A549 (cell line): ENCODE measurements at regions not wholly inside any gene's neighbourhood (a gene's known extent, or its start where the extent isn't known, plus 50 kb on each side); places are given as distances from the start of the nearest gene placed in this dataset.

Experiments
- ATAC-seq, 2 experiments: fragments of 200-7000 bp in 1 of 2; fragments of >200 bp in 1 of 2; cut with Nextera tagmentation in 1 of 2; cut with Tn5 transposase in 1 of 2; 3 replicates each; pipeline versions ENCODE4 v1.8.0 to v1.9.1; 2018 to 2020; ENCODE audit warnings: mild to moderate bottlenecking in 1 of 2, moderate library complexity in 1 of 2
- CTCF ChIA-PET: fragments of 300-600 bp; sonication (Branson Sonifier 250); formaldehyde crosslinking; extraction: SDS; loops from one replicate; lab custom pipeline; 2021; ENCODE audit warnings: antibody characterized with exemption, inconsistent platforms; lab: Yijun Ruan, JAX
- POLR2A ChIA-PET: fragments of 350-600 bp; formaldehyde crosslinking; extraction: SDS; loops from one replicate; lab custom pipeline; 2021; ENCODE audit warnings: antibody characterized with exemption, inconsistent platforms; lab: Yijun Ruan, JAX
- DNase-seq, 2 experiments: peaks; one replicate each; pipeline versions ENCODE4 v3.0.0 to v3.0.0-alpha.2; 2011 to 2016; ENCODE audit warnings: low read depth in 1 of 2, low spot score in 1 of 2
- FAIRE-seq: peaks from 2 replicates; lab custom pipeline; 2011; peaks lifted over from hg19 to GRCh38; lab: Jason Lieb, UNC
- H3K27ac ChIP-seq, 2 experiments: fragments of >200 bp; sonication (Bioruptor Twin); formaldehyde crosslinking; 3 replicates each; pipeline ENCODE4 v1.5.1; 2016 to 2017
- H3K4me1 ChIP-seq: fragments of >200 bp; sonication (Bioruptor Twin); formaldehyde crosslinking; 3 replicates; pipeline ENCODE4 v1.6.1; 2016
- H3K4me2 ChIP-seq: fragments of >200 bp; sonication (Bioruptor Twin); formaldehyde crosslinking; 3 replicates; pipeline ENCODE4 v1.6.1; 2016
- H3K4me3 ChIP-seq: fragments of >200 bp; sonication (Bioruptor Twin); formaldehyde crosslinking; 3 replicates; pipeline ENCODE4 v1.5.1; 2016
- H3K9me3 ChIP-seq: fragments of >200 bp; sonication (Bioruptor Twin); formaldehyde crosslinking; 3 replicates; pipeline ENCODE4 v1.6.1; 2016
- BCL3 ChIP-seq: fragments of >200 bp; sonication (Bioruptor Twin); formaldehyde crosslinking; IDR thresholded peaks from 3 replicates; pipeline ENCODE4 v1.6.1; 2016
- BHLHE40 ChIP-seq: IDR thresholded peaks from 2 replicates; pipeline ENCODE4 v1.6.1; 2012; ENCODE audit warnings: low read depth, low read length, inconsistent platforms
- CHD4 ChIP-seq: fragments of 200-600 bp; sonication (generic); IDR thresholded peaks from 2 replicates; pipeline ENCODE4 v1.6.1; 2016; ENCODE audit warnings: antibody characterized with exemption, mild to moderate bottlenecking, borderline replicate concordance
- ELK1 ChIP-seq: fragments of 150-350 bp; IDR thresholded peaks from 2 replicates; pipeline ENCODE4 v1.6.1; 2014; ENCODE audit warnings: low read depth, mild to moderate bottlenecking, low read length
- HDAC2 ChIP-seq: fragments of 200-600 bp; sonication (generic); IDR thresholded peaks from 2 replicates; pipeline ENCODE4 v1.6.1; 2016
- HES2 ChIP-seq: fragments of >200 bp; sonication (Bioruptor Twin); formaldehyde crosslinking; IDR thresholded peaks from 2 replicates; pipeline ENCODE4 v1.6.1; 2016
- HMGXB4 ChIP-seq: fragments of 250-450 bp; sonication (Bioruptor Pico); IDR thresholded peaks from 2 replicates; pipeline ENCODE4 v1.5.0; 2021; ENCODE audit warnings: mild to moderate bottlenecking, moderate library complexity, borderline replicate concordance
- HOXB5 ChIP-seq: fragments of 250-450 bp; sonication (Bioruptor Pico); IDR thresholded peaks from 2 replicates; pipeline ENCODE4 v1.5.0; 2020; ENCODE audit warnings: mild to moderate bottlenecking, moderate library complexity
- JUN ChIP-seq, 2 experiments: fragments of >200 bp; sonication (Bioruptor Twin); formaldehyde crosslinking; IDR thresholded peaks; 2 replicates in 1 of 2; 3 replicates in 1 of 2; pipeline ENCODE4 v1.6.1; 2016 to 2017
- JUNB ChIP-seq: fragments of >200 bp; sonication (Bioruptor Twin); formaldehyde crosslinking; IDR thresholded peaks from 2 replicates; pipeline ENCODE4 v1.6.1; 2016
- NFE2L2 ChIP-seq: fragments of 150-350 bp; conservative IDR thresholded peaks from 2 replicates; pipeline ENCODE4 v1.6.1; 2014; ENCODE audit warnings: low read length
- NR3C1 ChIP-seq: fragments of >200 bp; sonication (Bioruptor Twin); formaldehyde crosslinking; IDR thresholded peaks from 3 replicates; pipeline ENCODE4 v1.6.1; 2017
- PBX3 ChIP-seq: IDR thresholded peaks from 2 replicates; pipeline ENCODE4 v1.6.1; 2012
- PHF8 ChIP-seq: fragments of 200-600 bp; sonication (generic); IDR thresholded peaks from 2 replicates; pipeline ENCODE4 v1.6.1; 2016; ENCODE audit warnings: low read depth, mild to moderate bottlenecking, antibody characterized with exemption, moderate library complexity, borderline replicate concordance
- RCOR1 ChIP-seq: fragments of 150-350 bp; IDR thresholded peaks from 2 replicates; pipeline ENCODE4 v1.6.1; 2014; ENCODE audit warnings: antibody characterized with exemption, low read length, low read depth
- TP53 ChIP-seq: fragments of 250-450 bp; sonication (Bioruptor Pico); IDR thresholded peaks from 2 replicates; pipeline ENCODE4 v1.5.0; 2021; ENCODE audit warnings: mild to moderate bottlenecking, moderate library complexity
- ZNF302 ChIP-seq: fragments of 250-450 bp; sonication (Bioruptor Pico); IDR thresholded peaks from 2 replicates; pipeline ENCODE4 v1.9.0; 2021; ENCODE audit warnings: inconsistent platforms, mild to moderate bottlenecking, moderate library complexity
- ZSCAN20 ChIP-seq: fragments of 250-450 bp; sonication (Bioruptor Pico); IDR thresholded peaks from 2 replicates; pipeline ENCODE4 v1.8.0; 2022; ENCODE audit warnings: mild to moderate bottlenecking, moderate library complexity
- whole genome bisulfite sequencing: methylation state at CpG from one replicate; pipeline ENCODE4 v1.1.6; 2017; ENCODE audit errors: missing lambda C conversion rate; 5-methylcytosine and 5-hydroxymethylcytosine counted together

- ATAC-seq (no peak), FAIRE-seq (no peak), DNase-seq (no peak)
- no peak overlapping the region for H3K4me3 ChIP-seq
- H3K4me1 ChIP-seq, result no peaks in the 10 kb centered on the region
- H3K4me2 ChIP-seq, result no peak overlapping the region
- WGBS, result 79% methylated on average over 3 of the region's 3 CpGs
- POLR2A ChIA-PET, result no interaction called here
- CTCF ChIA-PET, result no interaction called here
- H3K27ac ChIP-seq, result no peak overlapping the region
- TF ChIP-seq ZNF302 (CRISPR knock-in tag) (no peak), TP53 (CRISPR knock-in tag) (no peak), RCOR1 (no peak), JUN (IDR thresholded peaks at IDR 0.05) (no peak), HDAC2 (no peak), BHLHE40 (no peak), HMGXB4 (CRISPR knock-in tag) (no peak), NFE2L2 (no peak)
- no peaks in the 10 kb centered on the region for H3K9me3 ChIP-seq
Measured at GRCh38 chr4:57605376-57605775, 495.2 kb upstream of the IGFBP7 start.

- no peak for DNase-seq
- 96% methylated on average over 1 of the region's 1 CpG for WGBS
- Histone ChIP-seq H3K9me3 (no peaks in the 10 kb centered on the region), H3K27ac (no peak overlapping the region), H3K4me3 (no peak overlapping the region), H3K4me1 (no peaks in the 10 kb centered on the region), H3K4me2 (no peak overlapping the region)
- TF ChIP-seq RCOR1 (no peak), ELK1 (no peak), ZSCAN20 (no peak)
- FAIRE-seq, result no peak
- no peak for ATAC-seq
- CTCF ChIA-PET, result no interaction called here
- POLR2A ChIA-PET, result no interaction called here
Measured at GRCh38 chr4:57602141-57602540, 492.0 kb upstream of the IGFBP7 start.

- CTCF ChIA-PET, result no interaction called here
- no peaks in the 10 kb centered on the region for H3K4me1 ChIP-seq
- no peak overlapping the region for H3K4me2 ChIP-seq
- ATAC-seq, result no peak
- H3K9me3 ChIP-seq, result no peaks in the 10 kb centered on the region
- no peak for TF ChIP-seq HES2
- TF ChIP-seq HOXB5 (CRISPR knock-in tag), result no peak
- TF ChIP-seq NR3C1, result no peak
- no peak for TF ChIP-seq BCL3
- no peak for TF ChIP-seq PHF8
- TF ChIP-seq CHD4, result no peak
- TF ChIP-seq PBX3, result no peak
- TF ChIP-seq JUNB, result no peak
- no peak for TF ChIP-seq ELK1
- no peak for TF ChIP-seq HDAC2
- no peak overlapping the region for H3K27ac ChIP-seq
- whole genome bisulfite sequencing, result 14% methylated on average over 4 of the region's 4 CpGs
- FAIRE-seq, result no peak
- no peak overlapping the region for H3K4me3 ChIP-seq
- no peak for DNase-seq
- POLR2A ChIA-PET, result no interaction called here
Measured at GRCh38 chr4:57591073-57591472, 480.9 kb upstream of the IGFBP7 start.
